Brain microvascular endothelial cell (primary cell): ENCODE measurements at regions not wholly inside any gene's neighbourhood (a gene's known extent, or its start where the extent isn't known, plus 50 kb on each side); places are given as distances from the start of the nearest gene placed in this dataset.

Experiments used
- DNase-seq: peaks from one replicate; pipeline ENCODE4 v3.0.0-alpha.2; 2020
- H3K27ac ChIP-seq: fragments of 250-450 bp; sonication (Bioruptor Pico); 2 replicates; pipeline ENCODE4 v1.5.1; 2020; ENCODE audit warnings: mild to moderate bottlenecking, moderate library complexity
- H3K27me3 ChIP-seq: fragments of 250-450 bp; sonication (Bioruptor Pico); replicated peaks from 2 replicates; pipeline ENCODE4 v1.5.1; 2020; ENCODE audit warnings: mild to moderate bottlenecking
- H3K36me3 ChIP-seq: fragments of 250-450 bp; sonication (Bioruptor Pico); replicated peaks from 2 replicates; pipeline ENCODE4 v1.5.1; 2020; ENCODE audit warnings: mild to moderate bottlenecking
- H3K4me3 ChIP-seq: 2 replicates; pipeline ENCODE4 v1.5.1; 2011; ENCODE audit warnings: low read depth, mild to moderate bottlenecking, control low read depth, low read length, moderate library complexity
- in situ Hi-C: cut with HindIII; loops from 2 replicates; pipeline ENCODE4 v1.10.0; 2017; ENCODE audit warnings: low sequenced_read_pairs, low pct_ligation_motif_present
- TF ChIP-seq, protein P1 (sequence below): IDR thresholded peaks from 2 replicates; pipeline ENCODE4 v1.5.1; 2011; ENCODE audit warnings: low read depth, mild to moderate bottlenecking, moderate library complexity, low read length, control low read depth, inconsistent platforms; ENCODE audit errors: missing control alignments

DNA sequence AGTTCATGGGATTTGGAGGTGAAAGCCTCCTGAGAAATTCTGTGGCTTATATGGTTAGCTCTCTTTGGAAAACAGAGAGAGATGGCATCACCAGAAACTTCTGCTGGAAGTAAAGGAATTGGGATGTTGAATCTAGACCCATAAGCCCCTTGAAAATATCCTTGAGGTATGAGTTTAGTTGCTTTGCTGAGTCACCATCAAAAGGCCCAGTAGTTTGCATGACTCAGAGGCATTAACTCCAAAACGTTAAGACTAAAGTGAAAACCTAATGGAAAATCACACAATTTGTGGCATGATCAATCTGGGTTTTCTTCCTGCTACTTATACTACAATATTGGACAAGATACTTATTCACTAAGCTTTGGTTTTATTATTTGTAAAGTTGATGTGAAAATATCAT lies 349.2 kb upstream of the SALL1 start:
- no peak for DNase-seq

DNA sequence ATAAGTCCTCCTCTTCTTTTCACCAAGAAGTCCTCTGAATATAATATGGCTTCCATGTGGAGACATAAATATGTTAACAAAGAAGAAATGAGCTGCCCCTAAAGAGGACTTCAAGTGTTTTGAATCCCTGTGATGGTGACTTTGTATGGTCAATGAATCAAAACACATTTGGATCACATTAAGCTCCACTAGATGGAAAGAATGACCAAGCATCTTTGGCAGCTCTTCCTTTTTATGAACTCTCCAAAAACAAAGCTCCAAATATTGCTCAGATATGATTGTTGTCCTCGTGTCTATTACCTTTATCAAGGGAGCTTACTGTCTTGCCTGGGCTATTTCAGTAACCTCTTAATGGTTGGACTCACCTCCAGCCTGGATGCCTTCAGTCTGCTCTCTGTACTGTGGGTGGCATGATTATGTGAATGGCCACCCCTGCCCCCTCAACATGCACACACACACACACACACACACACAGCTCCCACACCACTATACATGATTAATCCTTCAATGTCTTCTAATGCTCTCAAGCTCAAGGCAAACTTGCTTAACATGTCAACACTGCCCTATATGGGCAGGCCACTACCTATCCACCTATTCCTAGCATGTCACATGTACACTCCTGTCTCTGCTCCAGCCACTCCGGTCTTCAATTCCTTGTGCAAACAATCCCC lies 346.6 kb upstream of the SALL1 start:
- H3K4me3 ChIP-seq, result no peak overlapping the region
- H3K36me3 ChIP-seq, result no peaks in the 10 kb centered on the region
- no peak overlapping the region for H3K27ac ChIP-seq
- in situ Hi-C loops, result no loop called here
- no peaks in the 10 kb centered on the region for H3K27me3 ChIP-seq
- TF ChIP-seq, protein P1, sequence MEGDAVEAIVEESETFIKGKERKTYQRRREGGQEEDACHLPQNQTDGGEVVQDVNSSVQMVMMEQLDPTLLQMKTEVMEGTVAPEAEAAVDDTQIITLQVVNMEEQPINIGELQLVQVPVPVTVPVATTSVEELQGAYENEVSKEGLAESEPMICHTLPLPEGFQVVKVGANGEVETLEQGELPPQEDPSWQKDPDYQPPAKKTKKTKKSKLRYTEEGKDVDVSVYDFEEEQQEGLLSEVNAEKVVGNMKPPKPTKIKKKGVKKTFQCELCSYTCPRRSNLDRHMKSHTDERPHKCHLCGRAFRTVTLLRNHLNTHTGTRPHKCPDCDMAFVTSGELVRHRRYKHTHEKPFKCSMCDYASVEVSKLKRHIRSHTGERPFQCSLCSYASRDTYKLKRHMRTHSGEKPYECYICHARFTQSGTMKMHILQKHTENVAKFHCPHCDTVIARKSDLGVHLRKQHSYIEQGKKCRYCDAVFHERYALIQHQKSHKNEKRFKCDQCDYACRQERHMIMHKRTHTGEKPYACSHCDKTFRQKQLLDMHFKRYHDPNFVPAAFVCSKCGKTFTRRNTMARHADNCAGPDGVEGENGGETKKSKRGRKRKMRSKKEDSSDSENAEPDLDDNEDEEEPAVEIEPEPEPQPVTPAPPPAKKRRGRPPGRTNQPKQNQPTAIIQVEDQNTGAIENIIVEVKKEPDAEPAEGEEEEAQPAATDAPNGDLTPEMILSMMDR, result no peak
- no peak for DNase-seq

More for the DNA sequence above, 349.2 kb upstream of the SALL1 start:
- in situ Hi-C loops, result no loop called here
- H3K36me3 ChIP-seq, result no peaks in the 10 kb centered on the region
- H3K4me3 ChIP-seq, result no peak overlapping the region
- H3K27me3 ChIP-seq, result no peaks in the 10 kb centered on the region
- H3K27ac ChIP-seq, result no peak overlapping the region
- TF ChIP-seq, protein P1, result no peak

DNA sequence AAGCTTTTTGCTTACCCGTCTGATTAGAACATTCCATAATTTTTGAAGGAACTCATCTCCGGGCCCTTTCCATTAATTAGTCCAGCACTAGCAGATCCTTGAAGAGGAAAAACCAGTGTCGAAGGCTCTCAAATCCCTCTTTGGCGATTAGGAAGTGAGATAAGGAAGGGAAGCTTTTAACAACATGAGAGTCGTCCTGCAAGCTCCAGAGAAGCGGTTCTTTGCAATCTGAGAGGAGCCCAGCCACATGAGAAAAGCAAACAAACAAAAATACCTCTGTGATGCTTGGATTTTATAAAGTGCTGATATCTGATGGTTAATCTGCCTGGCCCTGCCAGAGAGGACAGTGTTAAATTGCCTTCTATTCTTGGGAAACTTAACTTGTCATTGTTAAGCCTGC lies 339.8 kb upstream of the SALL1 start:
- H3K27ac ChIP-seq, result no peak overlapping the region
- no peak overlapping the region for H3K4me3 ChIP-seq
- in situ Hi-C loops, result no loop called here
- no peaks in the 10 kb centered on the region for H3K36me3 ChIP-seq
- DNase-seq, result no peak
- TF ChIP-seq, protein P1, result no peak
- no peaks in the 10 kb centered on the region for H3K27me3 ChIP-seq

DNA sequence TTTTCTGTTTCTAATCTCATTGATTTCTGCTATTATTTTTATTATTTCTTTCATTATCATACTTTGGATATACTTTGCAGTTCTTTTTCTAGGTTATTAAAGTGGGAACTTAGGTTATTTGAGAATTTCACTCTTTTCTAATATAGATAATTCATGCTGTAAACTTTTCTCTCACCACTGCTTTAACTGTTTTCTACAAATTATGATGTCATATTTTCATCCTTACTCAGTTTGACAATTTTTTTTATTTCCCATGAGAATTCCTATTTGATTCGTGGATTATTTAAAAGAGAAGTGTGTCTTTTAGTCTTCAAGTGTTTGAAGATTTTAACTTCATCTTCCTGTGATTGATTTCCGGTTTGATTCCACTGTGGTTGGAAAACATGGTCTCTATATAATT lies 336.8 kb upstream of the SALL1 start:
- no peak overlapping the region for H3K4me3 ChIP-seq
- no peaks in the 10 kb centered on the region for H3K27me3 ChIP-seq
- H3K36me3 ChIP-seq, result no peaks in the 10 kb centered on the region
- DNase-seq, result no peak
- TF ChIP-seq, protein P1, result no peak
- in situ Hi-C loops, result no loop called here
- H3K27ac ChIP-seq, result no peak overlapping the region

DNA sequence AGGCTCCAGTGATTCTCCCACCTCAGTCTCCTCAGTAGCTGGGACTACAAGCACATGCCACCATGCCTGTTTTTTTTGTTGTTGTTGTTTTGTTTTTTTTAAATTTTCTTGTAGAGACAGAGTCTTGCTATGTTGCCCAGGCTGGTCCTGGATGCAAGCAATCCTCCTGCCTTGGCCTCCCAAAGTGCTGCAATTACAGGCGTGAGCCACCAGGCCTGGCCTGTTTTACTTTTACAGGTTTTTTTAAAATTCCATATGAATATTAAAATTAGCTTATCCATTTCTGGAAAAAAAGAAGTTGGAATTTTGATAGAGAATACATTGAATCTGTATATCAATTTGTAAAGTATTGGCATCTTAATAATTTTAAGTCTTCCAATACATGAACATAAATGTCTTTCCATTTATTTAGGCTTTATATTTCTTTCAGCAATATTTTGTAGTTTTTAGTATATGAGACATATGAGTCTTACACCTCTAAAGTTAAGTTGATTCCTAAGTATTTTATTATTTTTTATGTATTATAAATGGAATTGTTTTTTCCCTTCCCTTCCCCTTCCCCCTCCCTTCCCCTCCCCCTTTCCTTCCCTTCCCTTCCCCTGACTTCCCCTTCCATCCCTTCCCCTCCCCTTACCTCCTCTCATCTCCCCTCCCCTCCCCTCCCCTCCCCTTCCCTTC lies 323.5 kb upstream of the SALL1 start:
- no peak overlapping the region for H3K27ac ChIP-seq
- no peak for DNase-seq
- no peaks in the 10 kb centered on the region for H3K36me3 ChIP-seq
- TF ChIP-seq, protein P1, result no peak
- H3K27me3 ChIP-seq, result no peaks in the 10 kb centered on the region
- in situ Hi-C loops, result no loop called here
- no peak overlapping the region for H3K4me3 ChIP-seq
